PC-3 (cell line): ENCODE measurements at regions not wholly inside any gene's neighbourhood (a gene's known extent, or its start where the extent isn't known, plus 50 kb on each side); places are given as distances from the start of the nearest gene placed in this dataset.
"Not testable (repeated sequence)": the region's sequence is repeated elsewhere in the genome, so short reads cannot be mapped to it uniquely, and the experiment has no call there.

ENCODE experiments used
- CTCF ChIP-seq: fragments of 300-600 bp; sonication (generic); conservative IDR thresholded peaks from 2 replicates; pipeline ENCODE4 v1.5.1; 2017; ENCODE audit warnings: antibody characterized with exemption, low read depth, mild to moderate bottlenecking, low read length
- EZH2 ChIP-seq: fragments of 300-600 bp; sonication (generic); IDR thresholded peaks from one replicate; pipeline ENCODE4 v1.6.1; 2017; ENCODE audit warnings: antibody characterized with exemption, mild to moderate bottlenecking, low read length; ENCODE audit not compliant: unreplicated experiment
- EZH2phosphoT487 ChIP-seq: fragments of 300-600 bp; sonication (generic); IDR thresholded peaks from 2 replicates; pipeline ENCODE4 v1.6.1; 2018; ENCODE audit warnings: mild to moderate bottlenecking, antibody characterized with exemption, low read length, borderline replicate concordance

- TF ChIP-seq CTCF, EZH2phosphoT487, EZH2: not testable (repeated sequence)
These were observed 60.6 kb upstream of the CCT8L2 start for GRCh38 chr22:16653222-16653621.
